ENCODE measurements at regions not wholly inside any gene's neighbourhood (a gene's known extent, or its start where the extent isn't known, plus 50 kb on each side); places are given as distances from the start of the nearest gene placed in this dataset.

DNA sequence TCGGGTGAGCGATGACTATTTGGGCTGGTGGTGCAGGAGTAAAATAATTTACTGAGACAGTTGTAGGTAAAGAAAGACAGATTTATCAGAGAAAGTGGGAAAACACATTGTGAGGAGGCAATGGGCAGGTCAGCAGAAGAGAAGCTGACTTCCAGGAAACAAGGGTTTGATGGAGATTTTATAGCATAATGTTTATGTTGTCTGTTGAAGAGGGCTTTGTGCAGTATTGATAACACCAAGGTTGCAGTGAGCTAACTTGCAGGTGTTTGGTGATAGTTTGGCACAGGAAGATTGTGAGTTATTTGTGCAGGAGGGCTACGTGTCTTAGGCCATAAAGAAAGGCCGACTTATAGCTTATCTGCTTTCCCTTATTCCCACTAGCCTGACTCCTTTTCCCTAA is 72.2 kb downstream of the DHRS2 start:
- TF ChIP-seq POLR2A (IDR thresholded peaks at IDR 0.05), result no peak
- TF ChIP-seq, protein P1, sequence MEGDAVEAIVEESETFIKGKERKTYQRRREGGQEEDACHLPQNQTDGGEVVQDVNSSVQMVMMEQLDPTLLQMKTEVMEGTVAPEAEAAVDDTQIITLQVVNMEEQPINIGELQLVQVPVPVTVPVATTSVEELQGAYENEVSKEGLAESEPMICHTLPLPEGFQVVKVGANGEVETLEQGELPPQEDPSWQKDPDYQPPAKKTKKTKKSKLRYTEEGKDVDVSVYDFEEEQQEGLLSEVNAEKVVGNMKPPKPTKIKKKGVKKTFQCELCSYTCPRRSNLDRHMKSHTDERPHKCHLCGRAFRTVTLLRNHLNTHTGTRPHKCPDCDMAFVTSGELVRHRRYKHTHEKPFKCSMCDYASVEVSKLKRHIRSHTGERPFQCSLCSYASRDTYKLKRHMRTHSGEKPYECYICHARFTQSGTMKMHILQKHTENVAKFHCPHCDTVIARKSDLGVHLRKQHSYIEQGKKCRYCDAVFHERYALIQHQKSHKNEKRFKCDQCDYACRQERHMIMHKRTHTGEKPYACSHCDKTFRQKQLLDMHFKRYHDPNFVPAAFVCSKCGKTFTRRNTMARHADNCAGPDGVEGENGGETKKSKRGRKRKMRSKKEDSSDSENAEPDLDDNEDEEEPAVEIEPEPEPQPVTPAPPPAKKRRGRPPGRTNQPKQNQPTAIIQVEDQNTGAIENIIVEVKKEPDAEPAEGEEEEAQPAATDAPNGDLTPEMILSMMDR (IDR thresholded peaks at IDR 0.05), result no peak

Measured in Peyer's patch (tissue), 4 donors.